ENCODE measurements at regions not wholly inside any gene's neighbourhood (a gene's known extent, or its start where the extent isn't known, plus 50 kb on each side); places are given as distances from the start of the nearest gene placed in this dataset.

- no peak for TF ChIP-seq CTCF (IDR thresholded peaks at IDR 0.05; ENCODE audit: poor library complexity, severe bottlenecking)
- no peak for TF ChIP-seq EP300 (conservative IDR thresholded peaks at IDR 0.05; ENCODE audit: poor library complexity, severe bottlenecking)
These were observed 454.9 kb upstream of the JAG1 start for GRCh38 chr20:11128721-11129120.

Data from neural cell (in vitro differentiated cells).